ENCODE measurements at regions not wholly inside any gene's neighbourhood (a gene's known extent, or its start where the extent isn't known, plus 50 kb on each side); places are given as distances from the start of the nearest gene placed in this dataset.
"Not testable (repeated sequence)": the region's sequence is repeated elsewhere in the genome, so short reads cannot be mapped to it uniquely, and the experiment has no call there.

- Mint-ChIP-seq H3K4me3 (ENCODE audit: low read depth) (no peak overlapping the region), H3K4me1 (ENCODE audit: low read depth) (peaks cover 12% of the 10 kb centered on the region), H3K36me3 (ENCODE audit: insufficient read depth) (no peaks in the 10 kb centered on the region), H3K27ac (no peak overlapping the region), H3K9me3 (ENCODE audit: low read depth) (peaks cover 5% of the 10 kb centered on the region), H3K27me3 (no peaks in the 10 kb centered on the region)
- no peak for TF ChIP-seq CTCF (IDR thresholded peaks at IDR 0.05; ENCODE audit: unreplicated experiment)
- DNase-seq (ENCODE audit: low spot score, unreplicated experiment): no peak
Observed at GRCh38 chr3:59186725-59187124, 136.9 kb upstream of the CFAP20DC start.

GRCh38 chr3:59185591-59186369 is 136.0 kb upstream of the CFAP20DC start:
- no peaks in the 10 kb centered on the region for H3K27me3 Mint-ChIP-seq
- H3K4me3 Mint-ChIP-seq (ENCODE audit: low read depth): no peak overlapping the region
- H3K4me1 Mint-ChIP-seq (ENCODE audit: low read depth): peaks cover 12% of the 10 kb centered on the region
- no peak for TF ChIP-seq CTCF (IDR thresholded peaks at IDR 0.05; ENCODE audit: unreplicated experiment)
- H3K27ac Mint-ChIP-seq: no peak overlapping the region
- H3K36me3 Mint-ChIP-seq (ENCODE audit: insufficient read depth): no peaks in the 10 kb centered on the region
- DNase-seq (ENCODE audit: low spot score, unreplicated experiment): no peak
- H3K9me3 Mint-ChIP-seq (ENCODE audit: low read depth): peaks cover 5% of the 10 kb centered on the region

- no peak for DNase-seq (ENCODE audit: low spot score, unreplicated experiment)
- TF ChIP-seq CTCF (IDR thresholded peaks at IDR 0.05; ENCODE audit: unreplicated experiment): no peak
- no peaks in the 10 kb centered on the region for H3K27me3 Mint-ChIP-seq
- no peaks in the 10 kb centered on the region for H3K36me3 Mint-ChIP-seq (ENCODE audit: insufficient read depth)
- no peak overlapping the region for H3K4me3 Mint-ChIP-seq (ENCODE audit: low read depth)
- no peaks in the 10 kb centered on the region for H3K9me3 Mint-ChIP-seq (ENCODE audit: low read depth)
- no peaks in the 10 kb centered on the region for H3K4me1 Mint-ChIP-seq (ENCODE audit: low read depth)
- no peak overlapping the region for H3K27ac Mint-ChIP-seq
Observed at GRCh38 chr3:59180006-59180405, 130.2 kb upstream of the CFAP20DC start.

GRCh38 chr3:59178698-59179097 is 128.9 kb upstream of the CFAP20DC start:
- Mint-ChIP-seq H3K27me3 (no peaks in the 10 kb centered on the region), H3K36me3 (ENCODE audit: insufficient read depth) (no peaks in the 10 kb centered on the region), H3K4me1 (ENCODE audit: low read depth) (no peaks in the 10 kb centered on the region), H3K27ac (no peak overlapping the region), H3K9me3 (ENCODE audit: low read depth) (peaks cover 5% of the 10 kb centered on the region), H3K4me3 (ENCODE audit: low read depth) (no peak overlapping the region)
- no peak for TF ChIP-seq CTCF (IDR thresholded peaks at IDR 0.05; ENCODE audit: unreplicated experiment)
- DNase-seq (ENCODE audit: low spot score, unreplicated experiment): no peak

GRCh38 chr3:59171491-59171890 is 121.7 kb upstream of the CFAP20DC start:
- H3K27ac Mint-ChIP-seq: no peak overlapping the region
- peaks cover 12% of the 10 kb centered on the region for H3K9me3 Mint-ChIP-seq (ENCODE audit: low read depth)
- DNase-seq (ENCODE audit: low spot score, unreplicated experiment): no peak
- no peak for TF ChIP-seq CTCF (IDR thresholded peaks at IDR 0.05; ENCODE audit: unreplicated experiment)
- no peaks in the 10 kb centered on the region for H3K36me3 Mint-ChIP-seq (ENCODE audit: insufficient read depth)
- H3K4me1 Mint-ChIP-seq (ENCODE audit: low read depth): no peaks in the 10 kb centered on the region
- no peak overlapping the region for H3K4me3 Mint-ChIP-seq (ENCODE audit: low read depth)
- no peaks in the 10 kb centered on the region for H3K27me3 Mint-ChIP-seq

GRCh38 chr3:59170166-59170565 is 120.3 kb upstream of the CFAP20DC start:
- not testable (repeated sequence) for H3K4me1 Mint-ChIP-seq (ENCODE audit: low read depth); H3K27ac Mint-ChIP-seq; H3K36me3 Mint-ChIP-seq (ENCODE audit: insufficient read depth); DNase-seq (ENCODE audit: low spot score, unreplicated experiment); H3K27me3 Mint-ChIP-seq; H3K4me3 Mint-ChIP-seq (ENCODE audit: low read depth)
- H3K9me3 Mint-ChIP-seq (ENCODE audit: low read depth): peaks cover 12% of the 10 kb centered on the region

Measured in progenitor cell of endocrine pancreas (in vitro differentiated cells).